ENCODE measurements at regions not wholly inside any gene's neighbourhood (a gene's known extent, or its start where the extent isn't known, plus 50 kb on each side); places are given as distances from the start of the nearest gene placed in this dataset.

DNA sequence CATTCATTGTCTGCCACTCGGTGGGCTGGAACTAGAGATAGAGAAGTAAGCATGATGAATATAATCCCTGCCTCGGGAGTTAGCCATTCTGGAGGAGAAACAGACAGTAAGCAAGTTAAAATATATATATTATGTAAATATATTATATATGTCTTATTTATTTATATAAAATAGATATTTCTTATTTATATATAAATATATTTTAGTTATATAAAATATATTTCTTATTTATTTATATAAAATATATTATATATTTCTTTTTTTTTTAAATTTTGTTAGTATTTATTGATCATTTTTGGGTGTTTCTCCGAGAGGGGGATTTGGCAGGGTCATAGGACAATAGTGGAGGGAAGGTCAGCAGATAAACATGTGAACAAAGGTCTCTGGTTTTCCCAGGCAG, 78.1 kb upstream of the TBX5 start:
- no peaks in the 10 kb centered on the region for H3K9me3 Mint-ChIP-seq
- CTCF ChIA-PET, result no interaction called here

DNA sequence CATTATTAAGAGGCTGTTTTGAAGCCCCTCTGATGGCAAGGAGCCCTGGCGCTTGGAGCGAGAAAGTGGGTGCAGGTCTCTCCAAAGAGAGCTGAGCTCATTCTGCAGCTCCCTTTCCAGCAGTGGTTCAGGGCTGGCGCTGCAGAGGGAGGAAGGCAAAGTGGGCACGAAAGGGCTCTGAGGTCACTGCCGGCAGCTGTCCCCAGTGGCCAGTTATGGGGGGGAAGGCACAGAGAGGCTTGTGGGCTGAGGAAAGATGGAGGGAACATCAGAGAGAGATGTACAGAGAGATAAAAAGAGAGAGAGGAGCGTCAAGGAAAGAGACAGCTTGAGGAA, 75.2 kb upstream of the TBX5 start:
- CTCF ChIA-PET, result no interaction called here
- no peaks in the 10 kb centered on the region for H3K36me3 Mint-ChIP-seq
- H3K27me3 Mint-ChIP-seq, result peaks cover 56% of the 10 kb centered on the region
- no peak for DNase-seq
- H3K9me3 Mint-ChIP-seq, result no peaks in the 10 kb centered on the region
- H3K4me1 Mint-ChIP-seq, result peaks cover 8% of the 10 kb centered on the region
- no peak overlapping the region for H3K4me3 Mint-ChIP-seq
- no peak overlapping the region for H3K27ac Mint-ChIP-seq

More for the DNA sequence above, 78.1 kb upstream of the TBX5 start:
- peaks cover 36% of the 10 kb centered on the region for H3K27me3 Mint-ChIP-seq
- H3K27ac Mint-ChIP-seq, result no peak overlapping the region
- DNase-seq, result no peak
- no peak overlapping the region for H3K4me3 Mint-ChIP-seq
- H3K36me3 Mint-ChIP-seq, result no peaks in the 10 kb centered on the region
- peaks cover 8% of the 10 kb centered on the region for H3K4me1 Mint-ChIP-seq

- no peak for DNase-seq
- Mint-ChIP-seq H3K4me3 (no peak overlapping the region), H3K9me3 (no peaks in the 10 kb centered on the region), H3K4me1 (peaks cover 8% of the 10 kb centered on the region), H3K27me3 (peaks cover 56% of the 10 kb centered on the region), H3K36me3 (no peaks in the 10 kb centered on the region), H3K27ac (no peak overlapping the region)
- CTCF ChIA-PET, result interaction anchor here (0.7 to 1.2 kb wide), 2 partner anchors 159 to 500 kb away, joined by 5 read pairs; no protein-coding TSS in a partner anchor
These were observed 74.6 kb upstream of the TBX5 start for GRCh38 chr12:114480337-114481199.

DNA sequence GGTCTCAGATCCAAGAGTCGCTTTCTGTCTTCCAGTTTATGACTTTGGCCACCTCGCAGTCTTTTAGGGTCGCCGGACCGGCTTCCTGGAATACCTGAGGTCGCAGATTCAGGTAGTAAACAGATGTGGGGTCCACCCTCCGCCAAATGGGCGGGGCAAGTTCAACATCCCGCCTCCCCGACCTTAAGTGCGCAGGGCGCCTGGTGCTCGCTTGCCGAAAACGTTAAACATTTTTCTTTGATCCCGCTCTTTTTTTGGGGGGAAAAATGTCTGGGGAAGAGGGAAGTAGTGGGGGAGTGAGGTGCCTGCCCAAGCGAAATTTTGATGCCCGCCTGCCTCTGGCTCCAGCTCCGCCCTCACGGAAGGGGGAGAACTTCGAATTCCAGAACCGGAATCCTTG, 73.9 kb upstream of the TBX5 start:
- H3K4me3 Mint-ChIP-seq, result no peak overlapping the region
- H3K4me1 Mint-ChIP-seq, result peaks cover 8% of the 10 kb centered on the region
- H3K36me3 Mint-ChIP-seq, result no peaks in the 10 kb centered on the region
- no peaks in the 10 kb centered on the region for H3K9me3 Mint-ChIP-seq
- DNase-seq, result no peak
- H3K27ac Mint-ChIP-seq, result no peak overlapping the region
- CTCF ChIA-PET, result interaction anchor here (0.7 to 1.2 kb wide), 2 partner anchors 158 to 499 kb away, joined by 5 read pairs; no protein-coding TSS in a partner anchor
- H3K27me3 Mint-ChIP-seq, result peaks cover 56% of the 10 kb centered on the region

DNA sequence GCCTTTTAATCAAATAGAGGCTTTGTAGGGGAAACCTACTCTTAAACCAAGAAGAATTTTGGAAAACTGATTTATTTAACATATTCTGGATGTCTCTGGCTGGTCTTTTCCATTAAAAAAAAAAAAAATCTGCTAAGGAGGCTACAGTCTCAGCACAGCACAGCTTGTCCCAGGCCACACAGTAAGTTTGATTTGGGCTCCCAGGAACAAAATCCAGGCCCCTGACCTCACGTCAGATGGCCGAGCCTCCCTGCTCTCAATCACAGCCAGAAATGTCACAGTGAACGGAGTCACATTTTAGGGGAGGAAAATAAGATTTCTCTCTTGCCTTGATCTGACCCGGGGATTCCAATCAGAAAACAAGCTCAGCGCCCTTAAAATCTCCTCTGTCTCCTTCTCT, 72.9 kb upstream of the TBX5 start:
- Mint-ChIP-seq H3K4me1 (peaks cover 8% of the 10 kb centered on the region), H3K27me3 (peaks cover 56% of the 10 kb centered on the region), H3K4me3 (no peak overlapping the region), H3K27ac (no peak overlapping the region), H3K36me3 (no peaks in the 10 kb centered on the region), H3K9me3 (no peaks in the 10 kb centered on the region)
- no peak for DNase-seq
- CTCF ChIA-PET, result no interaction called here

DNA sequence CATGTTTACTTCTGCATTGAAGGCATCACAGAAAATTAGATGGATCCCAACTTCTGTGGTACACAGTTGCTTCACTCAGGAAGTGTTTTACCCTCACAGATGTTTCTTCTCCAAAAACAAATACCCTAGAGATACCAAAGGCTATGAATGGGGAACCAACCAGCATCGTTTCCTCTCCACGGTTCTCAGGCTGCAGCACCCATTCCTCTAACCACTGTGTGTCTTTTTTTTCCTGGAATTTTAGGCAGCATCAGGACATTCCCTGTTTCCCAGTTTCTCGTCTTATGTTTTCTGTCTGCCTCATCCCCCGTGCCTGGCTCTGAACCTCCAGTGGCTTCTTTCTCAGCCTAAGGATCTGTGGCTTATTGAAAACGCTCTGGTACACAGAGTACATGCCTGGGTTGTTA, 72.0 kb upstream of the TBX5 start:
- Mint-ChIP-seq H3K36me3 (no peaks in the 10 kb centered on the region), H3K27ac (no peak overlapping the region), H3K4me3 (no peak overlapping the region), H3K27me3 (peaks cover 56% of the 10 kb centered on the region), H3K9me3 (no peaks in the 10 kb centered on the region), H3K4me1 (peaks cover 8% of the 10 kb centered on the region)
- DNase-seq, result no peak
- CTCF ChIA-PET, result no interaction called here

DNA sequence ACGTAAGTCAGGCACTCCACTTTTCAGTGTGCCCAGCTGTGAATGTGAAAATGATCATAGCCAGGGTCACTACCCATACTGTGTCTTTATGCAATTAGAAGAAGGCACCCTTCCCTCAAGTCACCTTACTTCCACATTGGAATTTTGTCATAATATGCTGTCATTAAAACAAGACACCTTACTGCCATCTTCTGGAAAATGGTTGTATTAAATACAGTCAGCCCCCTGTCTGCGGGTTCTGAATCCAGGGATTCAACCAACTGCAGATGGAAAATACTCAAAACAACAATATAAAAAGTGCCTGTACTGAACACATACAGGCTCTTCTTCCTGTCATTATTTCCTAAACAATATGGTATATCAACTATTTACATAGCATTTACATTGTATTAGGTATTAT, 70.2 kb upstream of the TBX5 start:
- CTCF ChIA-PET, result no interaction called here
- Mint-ChIP-seq H3K9me3 (no peaks in the 10 kb centered on the region), H3K4me3 (no peak overlapping the region), H3K27ac (no peak overlapping the region), H3K36me3 (no peaks in the 10 kb centered on the region), H3K4me1 (peaks cover 8% of the 10 kb centered on the region), H3K27me3 (peaks cover 42% of the 10 kb centered on the region)
- no peak for DNase-seq

DNA sequence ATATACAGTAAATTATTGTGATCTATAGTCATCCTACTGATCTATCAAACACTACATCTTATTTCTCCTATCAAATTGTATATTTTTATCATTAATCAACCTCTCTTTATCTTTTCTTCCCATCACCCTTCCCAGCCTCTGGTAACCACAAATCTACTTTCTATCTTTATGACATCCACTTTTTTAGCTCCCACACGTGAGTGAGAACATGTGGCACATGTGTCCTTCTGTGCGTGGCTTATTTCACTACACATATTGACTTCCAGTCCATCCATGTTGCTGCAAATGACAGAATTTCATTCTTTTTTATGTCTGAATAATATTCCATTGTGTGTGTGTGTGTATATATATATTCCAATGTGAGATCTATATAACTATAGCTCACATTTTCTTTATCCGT, 67.8 kb upstream of the TBX5 start:
- no peaks in the 10 kb centered on the region for H3K36me3 Mint-ChIP-seq
- peaks cover 18% of the 10 kb centered on the region for H3K27me3 Mint-ChIP-seq
- CTCF ChIA-PET, result no interaction called here
- no peak overlapping the region for H3K4me3 Mint-ChIP-seq
- H3K4me1 Mint-ChIP-seq, result no peaks in the 10 kb centered on the region
- no peak overlapping the region for H3K27ac Mint-ChIP-seq
- no peaks in the 10 kb centered on the region for H3K9me3 Mint-ChIP-seq
- DNase-seq, result no peak

DNA sequence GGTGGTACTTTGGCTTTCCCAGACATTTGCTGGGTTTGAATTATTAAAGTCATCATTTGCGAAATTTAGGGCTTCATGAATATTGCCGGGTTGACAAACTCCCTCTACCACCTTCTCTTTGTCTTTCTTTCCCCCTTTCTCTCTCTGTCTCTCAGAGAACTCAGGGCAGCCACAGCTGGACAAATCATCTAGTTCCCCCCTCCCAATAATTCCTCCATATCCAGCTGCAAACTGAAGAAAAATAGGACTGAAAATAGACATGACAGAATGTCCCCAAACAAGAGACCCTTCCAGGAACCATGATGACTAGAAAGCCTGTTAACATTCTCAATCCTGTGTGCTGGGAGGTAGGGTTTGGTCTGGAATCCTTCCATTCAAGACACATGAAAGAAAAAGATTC, 67.1 kb upstream of the TBX5 start:
- H3K36me3 Mint-ChIP-seq, result no peaks in the 10 kb centered on the region
- H3K27me3 Mint-ChIP-seq, result peaks cover 12% of the 10 kb centered on the region
- no peak overlapping the region for H3K27ac Mint-ChIP-seq
- H3K9me3 Mint-ChIP-seq, result no peaks in the 10 kb centered on the region
- DNase-seq, result no peak
- CTCF ChIA-PET, result no interaction called here
- H3K4me1 Mint-ChIP-seq, result no peaks in the 10 kb centered on the region
- H3K4me3 Mint-ChIP-seq, result no peak overlapping the region

GRCh38 chr12:114457620-114458019, 51.7 kb upstream of the TBX5 start:
- CTCF ChIA-PET, result no interaction called here
- Mint-ChIP-seq H3K4me3 (no peak overlapping the region), H3K4me1 (no peaks in the 10 kb centered on the region), H3K27ac (no peak overlapping the region), H3K36me3 (no peaks in the 10 kb centered on the region), H3K27me3 (peaks cover 5% of the 10 kb centered on the region), H3K9me3 (no peaks in the 10 kb centered on the region)
- no peak for DNase-seq

Measured in activated naive CD4-positive, alpha-beta T cell treated with anti-CD3 and anti-CD28 coated beads, Interleukin-2, amount 10 ng/mL, durations not matched to agents 7 days and 5 days (primary cell).